Activated gamma-delta T cell treated with anti-CD3 and anti-CD28 coated beads, Interleukin-2, amount 50 U/mL, for 16 hours (primary cell): ENCODE measurements at regions not wholly inside any gene's neighbourhood (a gene's known extent, or its start where the extent isn't known, plus 50 kb on each side); places are given as distances from the start of the nearest gene placed in this dataset.
"Not testable (repeated sequence)": the region's sequence is repeated elsewhere in the genome, so short reads cannot be mapped to it uniquely, and the experiment has no call there.

Experiments
- DNase-seq: peaks from one replicate; pipeline ENCODE4 v3.0.0-alpha.2; 2020; ENCODE audit warnings: low read depth

DNA sequence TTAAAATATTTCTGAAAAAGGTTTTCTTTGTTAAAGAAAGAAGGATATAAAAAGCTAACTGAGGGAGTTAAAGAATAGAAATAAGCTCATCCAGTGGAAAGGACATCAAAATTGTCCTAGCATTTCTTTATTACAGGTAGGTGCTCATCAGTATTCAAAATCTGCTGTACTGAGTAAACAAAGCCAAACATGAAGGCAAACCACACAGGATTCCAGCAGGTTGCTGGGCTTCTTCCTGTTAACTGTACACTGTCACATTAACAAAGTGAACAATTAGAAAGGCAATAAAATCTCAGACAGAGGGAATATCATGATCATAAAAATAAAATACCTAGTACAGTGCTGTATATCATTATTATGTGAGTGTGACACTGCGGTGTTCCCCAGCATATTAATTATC, 1541.0 kb downstream of the SLITRK5 start:
- DNase-seq, result no peak

DNA sequence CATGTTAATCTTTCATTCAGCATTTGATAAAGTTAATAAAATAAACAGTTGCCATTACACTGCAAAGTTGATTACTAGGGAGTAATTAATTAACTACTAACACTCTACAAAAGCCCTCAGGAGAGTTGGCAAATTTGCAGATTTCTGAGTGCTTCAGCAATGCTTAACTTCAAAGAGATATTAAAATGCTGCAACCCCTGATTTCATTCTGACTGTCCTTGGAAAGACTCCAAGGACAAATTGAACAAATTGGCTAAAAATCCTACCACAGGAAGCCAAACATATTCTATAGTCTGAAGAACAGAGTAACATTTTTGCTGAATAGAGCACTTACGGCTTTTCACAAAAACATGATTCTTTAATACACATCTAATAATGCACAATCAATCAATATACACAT, 1543.0 kb downstream of the SLITRK5 start:
- DNase-seq, result no peak

DNA sequence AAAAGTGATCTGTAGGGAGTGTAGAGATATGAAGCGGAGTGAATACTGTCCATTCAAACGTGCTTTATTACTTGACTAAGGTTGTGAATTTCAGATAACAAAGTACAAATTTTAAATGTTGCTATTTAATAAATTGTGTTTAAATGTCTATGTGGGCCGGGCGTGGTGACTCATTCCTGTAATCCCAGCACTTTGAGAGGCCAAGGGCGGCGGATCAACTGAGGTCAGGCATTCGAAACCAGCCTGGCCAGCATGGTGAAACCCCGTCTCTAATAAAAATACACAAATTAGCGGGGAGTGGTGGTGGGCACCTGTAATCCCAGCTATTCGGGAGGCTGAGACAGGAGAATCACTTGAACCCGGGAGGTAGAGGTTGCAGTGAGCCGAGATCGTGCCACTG, 1544.1 kb downstream of the SLITRK5 start:
- DNase-seq, result not testable (repeated sequence)

DNA sequence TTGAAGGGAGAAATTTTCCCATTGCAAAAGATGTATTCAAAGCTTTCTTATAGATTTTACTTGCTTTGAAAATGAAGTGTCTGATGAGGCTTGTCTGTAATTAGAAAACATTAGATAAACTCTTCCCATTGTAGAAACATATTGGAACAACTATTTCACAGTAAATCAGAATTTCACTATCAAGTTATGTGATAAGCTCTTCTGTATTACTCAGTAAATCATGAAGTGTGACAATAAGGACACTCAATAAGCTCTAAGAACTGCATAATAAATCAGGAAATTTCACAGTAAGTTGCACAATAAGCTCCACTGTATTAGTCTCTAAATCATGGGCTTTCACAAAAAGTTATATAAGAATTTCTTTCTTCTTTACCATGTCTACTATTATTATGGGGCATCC, 1546.6 kb downstream of the SLITRK5 start:
- DNase-seq, result no peak

DNA sequence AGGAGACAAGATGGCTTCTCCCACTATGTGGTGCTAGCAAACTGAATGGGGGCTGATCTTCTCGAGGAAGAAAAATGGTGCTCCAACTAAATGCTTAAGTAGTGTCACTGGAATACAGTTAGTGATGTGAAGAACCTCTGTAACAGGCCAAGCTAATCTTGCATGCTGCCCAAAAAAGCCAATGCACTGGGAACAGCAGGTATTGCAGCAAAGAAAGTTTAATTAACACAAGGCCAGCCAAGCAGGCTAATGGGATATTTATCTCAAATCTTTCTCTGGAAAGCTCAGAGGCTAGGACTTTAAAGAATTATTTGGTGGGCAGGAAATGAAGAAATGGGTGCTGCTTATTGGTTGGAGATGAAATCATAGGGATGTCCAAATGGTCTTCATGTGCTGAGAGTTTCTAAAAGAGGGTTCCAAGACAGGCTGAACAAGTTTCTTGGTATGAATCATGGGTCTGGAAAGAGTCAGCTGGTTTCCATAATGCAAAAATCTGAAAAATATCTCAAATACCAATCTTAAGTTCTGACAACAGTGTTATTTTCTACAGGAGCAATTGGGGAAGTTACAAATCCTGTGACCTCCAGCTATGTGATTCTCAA, 1550.5 kb downstream of the SLITRK5 start:
- DNase-seq, result no peak

DNA sequence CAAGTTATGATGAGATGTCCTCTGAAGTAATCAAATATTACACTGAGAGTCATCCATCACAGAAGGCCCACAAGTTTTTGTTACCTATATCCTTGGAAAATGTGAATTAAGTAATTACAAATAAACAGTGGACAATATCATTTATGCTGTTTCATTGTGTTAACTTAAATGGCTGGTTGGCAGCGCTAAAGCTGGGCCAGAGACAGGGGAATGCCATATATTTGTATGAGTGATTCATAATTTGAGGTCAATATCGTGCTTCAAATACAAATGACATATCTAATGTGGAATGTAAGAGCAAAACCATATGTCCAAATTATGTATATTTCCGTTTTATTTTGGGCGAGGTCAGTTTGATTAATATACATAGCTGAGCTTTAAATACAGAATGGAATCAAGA, 1556.2 kb downstream of the SLITRK5 start:
- no peak for DNase-seq

DNA sequence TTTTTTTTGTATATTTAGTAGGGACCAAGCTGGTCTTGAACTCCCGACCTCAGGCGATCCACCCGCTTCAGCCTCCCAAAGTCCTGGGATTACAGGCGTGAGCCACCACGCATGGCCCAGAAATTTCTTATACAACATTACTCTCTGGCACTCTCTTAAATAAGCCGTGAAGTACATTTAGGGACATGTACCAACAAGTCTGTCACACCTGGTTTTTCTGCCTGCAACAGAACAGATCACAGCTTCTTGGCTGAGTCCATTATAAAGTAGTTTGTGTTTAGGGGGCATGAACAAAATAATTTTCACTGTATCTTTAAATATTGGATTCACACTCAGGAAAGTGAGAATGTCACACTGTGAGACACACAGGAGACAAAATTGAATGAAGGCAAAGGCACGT, 1567.3 kb downstream of the SLITRK5 start:
- DNase-seq, result no peak

DNA sequence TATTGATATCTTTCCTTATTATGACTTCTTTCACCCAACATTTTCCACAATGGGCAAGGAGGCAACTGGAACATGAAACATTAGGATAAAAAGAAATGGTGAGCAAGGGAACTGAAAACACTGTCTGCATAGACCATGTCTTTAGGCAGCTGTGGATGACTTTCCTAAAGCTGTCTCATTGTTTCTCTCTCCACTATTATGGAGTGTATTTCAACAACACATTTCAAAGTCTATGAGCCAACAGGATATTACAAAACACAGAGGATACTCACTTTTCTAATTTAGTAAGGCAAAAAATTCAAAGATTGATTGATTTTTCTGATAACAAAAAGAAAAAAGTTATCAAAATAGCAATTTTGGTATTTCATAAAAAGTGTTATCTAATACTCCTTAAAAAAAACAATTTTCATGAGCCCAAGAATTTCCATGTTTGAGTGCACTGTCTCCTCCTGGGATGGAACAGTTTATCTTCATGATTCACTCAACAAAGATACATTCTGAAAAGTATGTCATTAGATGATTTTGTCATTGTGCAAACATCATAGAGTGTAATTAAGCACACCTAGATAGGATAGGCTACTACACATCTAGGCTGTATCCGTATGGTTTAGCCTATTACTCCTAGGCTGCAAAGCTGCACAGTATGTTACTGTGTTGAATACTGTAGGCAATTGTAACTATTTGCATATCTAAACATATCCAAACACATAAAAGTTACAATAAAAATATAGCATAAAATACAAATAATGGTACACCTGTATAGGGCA, 1568.4 kb downstream of the SLITRK5 start:
- DNase-seq, result no peak

DNA sequence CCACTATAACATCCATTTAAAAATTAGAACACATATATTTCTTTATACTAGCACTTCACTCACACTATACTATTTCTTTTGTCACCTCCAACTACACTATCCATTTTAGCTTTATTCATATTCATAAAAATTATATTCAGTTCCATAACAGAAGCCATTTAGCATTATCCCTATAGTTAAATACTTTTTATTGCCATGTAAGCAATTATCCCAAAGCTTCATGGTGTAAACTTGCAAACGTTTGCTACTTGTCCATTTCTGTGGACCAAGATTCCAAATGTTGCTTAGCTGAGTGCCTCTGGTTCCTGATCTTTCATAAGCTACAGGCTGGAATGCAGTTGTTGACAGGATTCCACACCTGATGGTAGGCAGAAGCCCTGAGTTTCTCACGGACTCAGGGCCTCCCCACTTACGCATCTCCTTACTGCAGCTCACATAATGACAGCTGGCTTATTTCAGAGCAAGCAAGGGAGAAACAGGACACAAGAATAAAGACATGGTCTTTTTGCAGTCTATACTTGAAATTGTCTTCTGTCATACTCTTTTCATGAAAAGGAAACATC, 1584.8 kb downstream of the SLITRK5 start:
- no peak for DNase-seq

DNA sequence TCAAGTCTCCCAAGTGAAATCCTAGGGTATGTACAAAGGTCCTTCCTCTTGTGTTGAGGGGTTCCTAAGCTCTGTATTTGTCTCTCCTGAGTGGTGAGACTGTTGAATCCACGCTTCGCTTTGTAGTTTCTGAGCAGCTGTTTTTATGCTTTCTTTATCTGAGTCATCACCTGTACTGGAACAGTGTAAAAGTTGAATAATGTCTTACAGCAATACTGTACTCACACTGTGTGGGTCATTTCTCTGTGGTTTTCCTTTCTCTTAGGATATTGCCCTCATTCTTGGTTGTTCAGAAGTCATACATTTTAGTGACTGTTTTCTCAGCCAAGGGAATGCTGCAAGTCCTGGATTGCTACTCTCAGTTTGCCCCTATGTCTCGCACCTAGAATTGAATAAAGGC, 1596.6 kb downstream of the SLITRK5 start:
- DNase-seq, result no peak

DNA sequence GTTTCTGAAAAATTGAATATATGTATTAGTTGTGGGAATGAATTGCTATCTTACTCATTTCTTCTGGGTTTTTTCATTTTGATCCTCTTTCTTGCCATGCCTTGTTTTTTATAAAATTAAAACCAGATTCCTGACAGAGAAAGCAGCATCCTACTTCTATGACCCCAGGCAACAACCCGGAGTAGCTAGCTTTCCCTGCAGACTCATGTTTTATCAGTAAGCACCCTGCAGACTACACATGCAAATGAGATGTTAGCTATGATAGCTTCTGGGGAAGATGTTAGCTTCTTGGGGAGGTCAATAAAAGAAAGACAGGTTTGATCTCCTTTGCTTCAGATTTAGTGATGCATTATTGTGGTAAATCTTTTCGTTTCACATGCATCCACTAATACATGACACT, 1598.6 kb downstream of the SLITRK5 start:
- no peak for DNase-seq

DNA sequence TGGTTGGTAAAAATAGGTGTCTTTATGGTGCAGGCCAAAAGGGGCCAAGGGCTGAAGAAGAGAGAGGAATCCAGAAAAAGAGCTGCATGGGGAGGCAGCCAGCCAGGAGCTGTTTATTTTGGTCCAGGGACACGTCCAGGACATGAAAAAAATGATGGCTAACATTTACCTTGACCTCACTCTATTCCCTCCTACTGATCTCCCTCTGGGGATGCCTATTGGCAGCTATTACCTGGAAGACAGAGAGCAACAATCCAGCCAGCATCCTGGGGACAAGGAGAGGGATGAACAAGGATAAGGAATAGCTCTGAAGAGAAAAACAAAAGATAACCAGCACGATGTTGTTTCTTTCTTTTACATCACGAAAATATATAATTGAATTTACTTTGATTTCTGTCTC, 1599.6 kb downstream of the SLITRK5 start:
- DNase-seq, result no peak

DNA sequence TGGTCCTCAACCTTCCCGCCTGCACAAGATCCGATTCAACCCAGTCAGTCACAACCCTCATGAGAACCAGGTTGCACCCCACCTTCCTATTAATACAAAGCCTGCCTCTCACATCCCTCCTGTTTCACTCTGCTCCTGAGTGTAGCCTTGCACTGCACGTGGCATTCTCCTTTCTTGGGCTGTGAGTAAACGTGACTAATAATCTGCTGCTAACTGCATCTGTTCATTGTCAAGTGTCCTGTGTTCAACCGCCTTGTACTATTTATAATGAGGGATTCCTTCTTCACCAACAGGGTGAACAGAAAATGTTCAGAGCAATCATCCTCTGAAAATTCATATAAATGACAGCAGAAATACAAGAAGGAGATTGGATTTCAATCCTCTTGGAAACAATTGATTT, 1608.2 kb downstream of the SLITRK5 start:
- DNase-seq, result no peak

DNA sequence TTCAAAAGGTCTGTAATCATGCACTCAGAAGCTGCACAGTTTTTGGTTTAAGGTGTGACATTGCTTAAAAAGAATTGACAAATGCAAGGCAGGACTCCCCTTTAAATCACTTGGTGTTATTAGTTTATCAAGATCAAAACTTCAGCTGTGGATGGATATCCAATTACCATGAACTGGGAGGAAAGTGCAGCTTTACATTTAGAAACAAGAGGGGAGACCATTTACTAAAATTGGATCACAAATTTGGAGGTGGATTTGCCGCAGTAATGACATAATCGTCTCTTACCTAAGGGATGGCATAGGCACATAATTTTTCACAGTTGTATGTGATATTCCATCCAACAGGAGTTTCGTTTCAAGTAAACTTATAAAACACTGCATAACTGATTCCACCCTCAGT, 1610.2 kb downstream of the SLITRK5 start:
- DNase-seq, result no peak

DNA sequence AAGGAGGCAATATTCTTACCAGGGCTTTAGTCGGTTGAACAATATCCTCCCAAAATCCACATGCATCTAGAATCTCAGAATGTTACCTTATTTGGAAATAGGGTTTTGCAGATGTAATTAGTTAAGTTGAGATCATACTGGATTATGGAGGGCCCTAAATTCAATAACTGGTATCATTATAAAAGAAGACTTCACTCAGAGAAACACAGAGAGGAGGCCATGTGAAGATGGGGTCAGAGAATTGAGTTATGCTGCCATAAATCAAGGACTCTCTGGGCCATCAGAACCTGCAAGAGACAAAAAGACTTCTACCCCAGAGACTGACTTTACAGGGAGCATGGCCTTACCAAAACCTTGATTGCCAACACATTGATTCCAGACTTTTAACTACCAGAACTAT, 1611.1 kb downstream of the SLITRK5 start:
- DNase-seq, result no peak

DNA sequence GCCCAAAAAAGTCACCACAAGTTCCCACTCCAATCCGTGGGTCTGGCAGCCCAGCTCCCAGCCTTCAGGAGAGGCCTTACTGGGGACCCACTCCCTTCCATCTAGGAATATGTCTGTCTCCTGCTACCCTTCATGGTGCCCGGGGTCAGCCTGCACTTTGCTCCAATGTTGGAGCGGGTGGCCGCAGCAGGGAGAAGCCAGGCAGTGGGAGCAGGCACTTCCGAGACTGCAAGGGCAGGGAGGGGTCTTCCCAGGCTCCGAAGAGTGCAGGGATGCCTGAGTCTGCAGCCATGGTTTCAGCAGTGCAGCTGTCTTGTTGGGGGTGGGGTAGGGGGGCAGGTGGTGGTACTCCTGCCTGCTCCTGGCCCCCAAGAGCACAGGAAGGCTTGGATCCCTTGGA, 1616.2 kb downstream of the SLITRK5 start:
- no peak for DNase-seq

DNA sequence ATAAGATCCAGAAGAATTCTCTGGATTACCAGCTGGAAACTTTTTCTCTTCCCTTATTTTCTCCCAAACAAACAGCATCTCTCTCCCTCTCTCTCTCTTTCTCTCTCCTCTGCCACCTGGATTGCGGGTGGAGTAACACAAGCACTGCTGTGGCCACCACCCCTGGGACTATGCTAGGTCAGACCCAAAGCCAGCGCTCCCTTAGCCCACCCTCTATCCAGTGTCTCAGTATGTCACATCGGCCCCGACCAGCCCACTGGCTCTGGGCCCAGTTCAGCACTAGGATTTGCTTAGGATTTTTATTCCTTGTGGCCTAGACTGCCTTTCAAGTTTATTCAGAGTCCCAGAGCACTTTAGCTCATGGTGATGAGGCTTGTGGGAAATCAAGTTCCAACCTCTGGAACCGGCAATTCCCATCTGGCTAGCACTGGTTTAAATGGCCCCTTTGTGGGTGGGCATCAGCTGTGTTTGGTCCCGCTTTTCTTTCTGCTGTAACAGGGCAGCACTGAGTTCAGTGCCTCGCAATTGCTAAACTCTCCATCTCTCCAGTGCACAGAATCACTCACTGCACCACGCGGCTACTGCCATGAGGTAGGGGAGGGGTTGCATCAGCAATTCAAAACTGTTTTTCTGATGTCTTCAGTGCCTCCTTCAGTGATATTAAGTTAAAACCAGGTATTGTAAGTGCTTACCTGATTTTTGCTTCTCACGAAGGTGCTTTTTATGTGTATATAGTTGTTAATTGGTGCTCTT, 1623.1 kb downstream of the SLITRK5 start:
- DNase-seq, result no peak

DNA sequence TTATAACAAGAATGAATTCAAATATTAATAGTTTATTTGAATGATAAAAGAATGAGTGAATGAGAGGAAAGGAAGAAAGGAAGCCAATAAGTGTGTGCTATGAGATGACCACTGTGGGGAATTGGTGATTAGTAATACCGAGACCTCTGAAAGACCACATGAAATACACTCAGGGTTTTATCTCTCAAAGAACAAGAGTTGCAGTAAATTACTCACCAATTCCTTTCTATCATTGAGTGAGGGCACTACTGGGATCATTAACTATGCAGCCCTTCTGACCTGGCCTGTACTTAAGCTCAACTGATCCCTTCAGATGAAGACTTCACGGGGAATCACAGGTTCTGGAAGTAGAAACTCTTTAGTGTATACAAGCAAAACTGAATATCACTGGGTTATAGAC, 1636.1 kb downstream of the SLITRK5 start:
- no peak for DNase-seq

DNA sequence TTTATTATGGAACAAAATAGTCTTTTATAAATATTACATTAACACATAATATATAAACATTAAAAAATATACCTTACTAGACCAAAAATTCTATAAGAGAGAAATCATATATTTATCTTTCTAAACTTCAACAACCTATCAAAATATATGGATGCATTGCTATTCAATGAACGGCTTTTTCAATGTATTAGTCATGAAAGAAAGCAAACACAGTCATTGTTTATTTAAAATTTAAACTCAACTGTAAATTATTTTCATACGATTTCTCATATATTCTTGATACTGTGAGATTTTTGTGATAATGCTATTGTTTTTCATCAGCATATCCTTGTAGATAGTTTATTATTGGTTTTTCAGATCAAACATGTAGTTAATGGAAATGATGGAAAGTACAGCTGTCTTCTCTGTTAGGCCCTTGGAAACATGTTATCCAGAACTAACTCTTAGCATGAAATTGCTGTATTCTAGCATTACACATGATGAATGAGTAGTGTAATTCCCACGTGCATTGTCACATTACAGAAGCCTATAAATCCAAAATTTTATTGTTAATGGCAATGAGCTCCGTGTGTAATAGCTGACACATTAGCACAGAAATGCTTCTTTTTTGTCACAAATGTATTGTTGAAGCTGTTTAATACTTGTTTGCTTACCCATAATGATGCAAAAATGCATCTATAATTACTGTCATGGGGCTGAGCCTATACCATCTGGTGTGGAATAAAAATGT, 1639.9 kb downstream of the SLITRK5 start:
- no peak for DNase-seq

DNA sequence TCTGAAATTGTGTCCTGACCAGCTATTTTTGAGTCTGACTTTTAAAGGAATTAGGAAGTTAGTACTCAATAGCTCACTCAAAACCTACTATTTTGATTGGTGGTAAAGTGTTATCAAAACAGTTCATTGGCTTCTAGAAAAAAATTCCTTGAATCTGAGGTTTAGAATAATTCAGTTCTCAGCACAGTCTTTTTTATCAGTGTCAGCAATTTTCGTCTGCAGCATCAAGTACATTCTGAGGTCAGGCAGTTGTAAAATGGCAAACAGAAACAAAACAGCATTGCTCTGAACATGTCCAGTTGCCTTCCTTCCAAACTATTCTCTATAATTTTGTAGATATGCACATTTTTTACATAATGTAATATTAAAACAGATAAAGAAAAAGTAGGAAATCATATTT, 1644.1 kb downstream of the SLITRK5 start:
- no peak for DNase-seq

DNA sequence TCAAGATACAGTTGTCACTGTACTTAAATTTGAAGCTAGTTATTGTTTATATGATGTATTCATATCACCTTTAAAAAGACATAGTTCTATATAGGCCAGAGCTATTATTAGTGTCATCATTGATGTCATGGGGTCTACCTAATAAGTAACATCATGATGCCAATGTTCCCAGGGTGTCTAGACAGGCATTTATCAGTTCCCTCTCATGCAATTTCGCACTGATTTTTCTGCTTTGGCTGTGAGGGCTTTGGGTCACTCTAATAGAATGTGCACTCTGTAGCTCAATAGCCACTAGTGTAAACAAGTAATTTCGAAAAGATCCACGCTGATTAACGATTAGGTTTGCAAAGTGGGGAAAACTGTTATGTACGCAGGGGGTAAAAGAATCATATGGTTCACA, 1651.3 kb downstream of the SLITRK5 start:
- no peak for DNase-seq

DNA sequence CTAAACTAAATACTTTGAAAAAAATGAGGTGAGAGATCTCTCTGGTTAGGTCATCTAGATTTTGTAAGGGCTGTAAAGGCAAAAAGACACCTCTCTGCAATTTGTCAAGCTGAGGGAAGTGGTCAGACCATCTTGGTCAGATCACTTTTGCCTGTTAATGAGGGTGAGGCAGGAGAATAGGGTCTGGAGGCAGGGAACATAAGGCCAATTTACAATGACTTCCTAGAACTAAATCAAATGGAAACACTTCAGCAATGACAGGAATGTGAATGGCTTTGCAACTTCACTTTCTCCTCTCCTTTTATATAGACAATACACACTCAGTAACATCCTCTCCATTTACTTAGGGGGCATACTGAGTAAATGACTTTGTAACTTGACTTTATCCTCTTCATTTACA, 1653.4 kb downstream of the SLITRK5 start:
- no peak for DNase-seq
